ENCODE measurements at regions not wholly inside any gene's neighbourhood (a gene's known extent, or its start where the extent isn't known, plus 50 kb on each side); places are given as distances from the start of the nearest gene placed in this dataset.
"Not testable (repeated sequence)": the region's sequence is repeated elsewhere in the genome, so short reads cannot be mapped to it uniquely, and the experiment has no call there.

DNA sequence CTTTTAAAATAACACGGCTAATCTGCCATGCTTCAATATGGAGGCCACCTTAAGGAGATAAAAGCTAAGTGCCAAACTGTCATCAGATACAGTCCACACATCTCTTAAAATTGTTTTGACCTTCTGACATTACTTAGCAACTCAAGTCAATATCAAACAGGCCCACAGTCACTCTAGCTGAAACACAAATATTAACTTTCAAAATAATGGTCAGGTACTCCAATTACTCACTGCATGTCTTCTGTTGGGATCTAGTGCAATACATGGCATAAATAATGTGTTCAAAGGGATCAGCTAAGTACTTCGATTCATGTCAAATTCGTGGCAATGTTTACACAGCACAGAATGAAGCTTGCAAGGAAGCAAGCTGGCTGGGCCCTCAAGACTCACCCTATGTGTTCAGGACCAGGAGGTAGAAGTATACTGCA is 133.9 kb upstream of the BEND6 start:
- H3K4me3 ChIP-seq (ENCODE audit: low read length), result no peak overlapping the region
- TF ChIP-seq, protein P1, sequence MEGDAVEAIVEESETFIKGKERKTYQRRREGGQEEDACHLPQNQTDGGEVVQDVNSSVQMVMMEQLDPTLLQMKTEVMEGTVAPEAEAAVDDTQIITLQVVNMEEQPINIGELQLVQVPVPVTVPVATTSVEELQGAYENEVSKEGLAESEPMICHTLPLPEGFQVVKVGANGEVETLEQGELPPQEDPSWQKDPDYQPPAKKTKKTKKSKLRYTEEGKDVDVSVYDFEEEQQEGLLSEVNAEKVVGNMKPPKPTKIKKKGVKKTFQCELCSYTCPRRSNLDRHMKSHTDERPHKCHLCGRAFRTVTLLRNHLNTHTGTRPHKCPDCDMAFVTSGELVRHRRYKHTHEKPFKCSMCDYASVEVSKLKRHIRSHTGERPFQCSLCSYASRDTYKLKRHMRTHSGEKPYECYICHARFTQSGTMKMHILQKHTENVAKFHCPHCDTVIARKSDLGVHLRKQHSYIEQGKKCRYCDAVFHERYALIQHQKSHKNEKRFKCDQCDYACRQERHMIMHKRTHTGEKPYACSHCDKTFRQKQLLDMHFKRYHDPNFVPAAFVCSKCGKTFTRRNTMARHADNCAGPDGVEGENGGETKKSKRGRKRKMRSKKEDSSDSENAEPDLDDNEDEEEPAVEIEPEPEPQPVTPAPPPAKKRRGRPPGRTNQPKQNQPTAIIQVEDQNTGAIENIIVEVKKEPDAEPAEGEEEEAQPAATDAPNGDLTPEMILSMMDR (IDR thresholded peaks at IDR 0.05; ENCODE audit: insufficient read depth, low read depth, low read length, missing control alignments), result no peak
- DNase-seq (ENCODE audit: low read depth), result no peak

DNA sequence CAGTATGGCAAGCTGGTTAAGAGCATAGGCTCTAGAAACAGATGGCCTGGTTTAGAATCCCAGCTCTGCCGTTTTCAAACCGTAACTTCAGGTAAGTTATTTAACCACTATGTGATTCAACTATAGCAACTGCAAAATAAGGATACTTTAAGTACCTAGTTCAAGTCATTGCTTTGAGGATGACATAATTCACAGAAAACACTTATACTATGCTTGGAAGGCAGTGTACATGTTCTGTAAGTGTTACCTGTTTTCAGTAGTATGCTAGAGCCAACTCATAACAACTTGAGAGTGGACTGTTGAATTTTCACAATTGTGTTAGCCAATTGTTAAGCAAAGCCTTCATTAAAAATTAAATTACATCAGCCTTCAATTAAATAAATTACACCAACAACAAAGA is 134.8 kb upstream of the BEND6 start:
- no peak for DNase-seq (ENCODE audit: low read depth)
- TF ChIP-seq, protein P1 (IDR thresholded peaks at IDR 0.05; ENCODE audit: insufficient read depth, low read depth, low read length, missing control alignments), result no peak
- H3K4me3 ChIP-seq (ENCODE audit: low read length), result no peak overlapping the region

DNA sequence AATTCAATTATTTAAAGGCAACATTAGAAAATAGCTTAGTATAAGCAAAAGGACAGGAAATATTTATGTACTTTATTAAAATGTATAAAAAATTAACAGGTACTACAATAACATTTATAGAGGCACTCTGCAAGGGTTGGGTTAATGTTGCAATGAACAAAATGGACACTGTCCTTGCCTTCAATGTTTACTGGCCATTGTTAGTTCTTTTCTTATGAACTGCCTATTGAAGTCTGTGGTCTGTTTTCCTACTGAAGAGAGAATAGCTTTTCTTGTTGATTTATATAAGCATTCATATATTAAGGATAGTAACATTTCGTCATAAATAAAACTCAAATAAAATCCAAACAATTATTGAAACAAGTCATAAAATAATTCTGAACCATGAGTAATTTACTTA is 135.3 kb upstream of the BEND6 start:
- TF ChIP-seq, protein P1 (IDR thresholded peaks at IDR 0.05; ENCODE audit: insufficient read depth, low read depth, low read length, missing control alignments), result no peak
- H3K4me3 ChIP-seq (ENCODE audit: low read length), result no peak overlapping the region

DNA sequence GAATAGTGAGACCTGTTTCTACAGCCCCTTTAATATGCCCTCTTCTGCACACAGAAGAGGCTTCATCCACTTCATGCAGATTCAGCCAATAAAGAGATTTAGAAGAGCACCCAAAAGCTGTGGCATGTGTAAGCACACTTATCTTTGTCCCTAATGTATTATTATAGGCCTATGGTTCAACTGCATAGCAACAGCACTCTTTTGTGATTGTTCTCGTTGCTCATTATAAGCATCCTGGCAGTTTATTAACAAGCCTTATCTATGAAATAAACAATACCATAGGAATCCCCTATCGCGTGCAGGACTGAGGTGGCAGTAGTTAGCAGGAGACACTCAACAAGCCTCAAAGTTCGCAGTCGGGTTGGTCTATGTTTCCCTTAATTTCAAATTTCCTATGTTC is 138.5 kb upstream of the BEND6 start:
- TF ChIP-seq, protein P1 (IDR thresholded peaks at IDR 0.05; ENCODE audit: insufficient read depth, low read depth, low read length, missing control alignments), result no peak
- no peak for DNase-seq (ENCODE audit: low read depth)
- H3K4me3 ChIP-seq (ENCODE audit: low read length), result no peak overlapping the region

More for the DNA sequence above, 135.3 kb upstream of the BEND6 start:
- no peak for DNase-seq (ENCODE audit: low read depth)

DNA sequence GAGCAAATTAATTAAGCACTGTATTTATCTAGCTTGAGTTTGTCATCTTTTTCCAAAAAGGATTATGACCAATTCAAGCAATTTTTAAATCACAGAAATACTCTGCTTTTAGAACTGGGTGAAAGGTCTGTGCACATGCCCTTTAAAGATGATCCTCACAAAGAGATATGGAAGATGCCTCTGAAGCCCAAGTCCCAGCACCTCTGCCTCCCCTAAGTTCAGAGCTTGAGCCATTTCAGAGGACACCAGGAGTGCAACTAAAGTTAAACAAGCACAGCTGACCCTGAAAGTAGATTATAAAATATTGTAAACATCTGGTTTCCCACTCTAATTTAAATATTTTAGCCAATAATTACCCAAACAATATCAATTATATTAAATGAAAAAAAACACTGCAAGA is 139.5 kb upstream of the BEND6 start:
- H3K4me3 ChIP-seq (ENCODE audit: low read length), result no peak overlapping the region
- TF ChIP-seq, protein P1 (IDR thresholded peaks at IDR 0.05; ENCODE audit: insufficient read depth, low read depth, low read length, missing control alignments), result no peak

DNA sequence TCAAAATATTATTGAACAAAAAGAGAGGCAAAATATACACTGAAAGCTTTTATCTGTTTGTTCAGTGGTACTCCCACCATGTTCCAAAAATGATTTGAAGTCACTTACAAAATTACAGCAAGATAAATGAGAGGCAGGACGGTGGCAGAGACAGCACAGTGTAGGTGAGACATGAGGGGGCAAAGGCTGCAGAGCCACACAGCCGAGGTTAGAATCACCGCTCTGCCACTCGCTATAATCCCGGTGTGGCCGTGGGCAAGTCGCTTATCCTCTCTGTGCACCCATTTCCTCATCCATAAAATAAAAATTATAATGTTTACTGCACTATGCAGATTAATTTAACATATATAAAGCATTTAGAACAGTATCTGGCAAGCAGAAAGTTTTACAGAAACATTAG is 140.1 kb upstream of the BEND6 start:
- DNase-seq (ENCODE audit: low read depth), result no peak
- TF ChIP-seq, protein P1 (IDR thresholded peaks at IDR 0.05; ENCODE audit: insufficient read depth, low read depth, low read length, missing control alignments), result no peak
- no peak overlapping the region for H3K4me3 ChIP-seq (ENCODE audit: low read length)

More for the DNA sequence above, 139.5 kb upstream of the BEND6 start:
- DNase-seq (ENCODE audit: low read depth), result no peak

DNA sequence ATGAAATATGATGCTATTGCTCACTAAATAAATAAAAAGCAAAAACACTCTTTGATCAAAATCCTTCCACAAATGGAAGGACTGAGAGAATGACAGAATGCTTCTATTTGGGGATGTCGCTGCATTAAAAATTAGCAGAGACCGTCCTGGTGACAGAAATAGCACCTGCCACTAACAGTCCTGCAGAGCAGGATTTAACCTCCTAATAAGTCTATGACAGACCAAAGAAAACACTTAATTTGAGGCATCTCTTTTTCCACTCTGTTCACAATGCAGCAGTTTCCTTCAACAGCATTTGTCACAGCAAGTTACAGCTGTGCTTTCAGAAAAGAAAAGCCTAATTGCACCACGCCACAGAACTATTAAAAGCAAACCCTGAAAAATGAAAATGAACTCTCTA is 140.6 kb upstream of the BEND6 start:
- no peak for DNase-seq (ENCODE audit: low read depth)
- TF ChIP-seq, protein P1 (IDR thresholded peaks at IDR 0.05; ENCODE audit: insufficient read depth, low read depth, low read length, missing control alignments), result no peak
- no peak overlapping the region for H3K4me3 ChIP-seq (ENCODE audit: low read length)

DNA sequence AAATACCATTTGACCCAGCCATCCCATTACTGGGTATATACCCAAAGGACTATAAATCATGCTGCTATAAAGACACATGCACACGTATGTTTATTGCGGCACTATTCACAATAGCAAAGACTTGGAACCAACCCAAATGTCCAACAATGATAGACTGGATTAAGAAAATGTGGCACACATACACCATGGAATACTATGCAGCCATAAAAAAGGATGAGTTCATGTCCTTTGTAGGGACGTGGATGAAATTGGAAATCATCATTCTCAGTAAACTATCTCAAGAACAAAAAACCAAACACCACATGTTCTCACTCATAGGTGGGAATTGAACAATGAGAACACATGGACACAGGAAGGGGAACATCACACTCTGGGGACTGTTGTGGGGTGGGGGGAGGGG is 142.1 kb upstream of the BEND6 start:
- not testable (repeated sequence) for DNase-seq (ENCODE audit: low read depth); H3K4me3 ChIP-seq (ENCODE audit: low read length)
